Femur (tissue), 1 donor: ENCODE measurements at regions not wholly inside any gene's neighbourhood (a gene's known extent, or its start where the extent isn't known, plus 50 kb on each side); places are given as distances from the start of the nearest gene placed in this dataset.

Experiments used
- DNase-seq: peaks from one replicate; pipeline ENCODE4 v3.0.0-alpha.2; 2017

GRCh38 chr6:145468534-145468933 is 266.8 kb downstream of the EPM2A start:
- DNase-seq, result no peak

DNA sequence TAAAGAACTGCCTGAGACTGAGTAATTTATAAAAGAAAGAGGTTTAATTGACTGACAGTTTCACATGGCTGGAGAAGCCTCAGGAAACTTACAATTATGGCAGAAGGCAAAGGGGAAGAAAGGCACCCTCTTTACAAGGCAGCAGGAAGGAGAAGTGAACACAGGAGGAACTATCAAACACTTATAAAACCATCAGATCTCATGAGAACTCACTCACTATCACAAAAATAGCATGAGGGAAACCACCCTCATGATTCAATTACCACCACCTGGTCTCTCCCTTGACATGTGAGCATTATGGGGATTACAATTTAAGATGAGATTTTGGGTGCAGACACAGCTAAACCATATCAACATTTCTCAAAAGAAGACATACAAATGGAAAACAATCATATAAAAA is 266.3 kb downstream of the EPM2A start:
- DNase-seq, result no peak

DNA sequence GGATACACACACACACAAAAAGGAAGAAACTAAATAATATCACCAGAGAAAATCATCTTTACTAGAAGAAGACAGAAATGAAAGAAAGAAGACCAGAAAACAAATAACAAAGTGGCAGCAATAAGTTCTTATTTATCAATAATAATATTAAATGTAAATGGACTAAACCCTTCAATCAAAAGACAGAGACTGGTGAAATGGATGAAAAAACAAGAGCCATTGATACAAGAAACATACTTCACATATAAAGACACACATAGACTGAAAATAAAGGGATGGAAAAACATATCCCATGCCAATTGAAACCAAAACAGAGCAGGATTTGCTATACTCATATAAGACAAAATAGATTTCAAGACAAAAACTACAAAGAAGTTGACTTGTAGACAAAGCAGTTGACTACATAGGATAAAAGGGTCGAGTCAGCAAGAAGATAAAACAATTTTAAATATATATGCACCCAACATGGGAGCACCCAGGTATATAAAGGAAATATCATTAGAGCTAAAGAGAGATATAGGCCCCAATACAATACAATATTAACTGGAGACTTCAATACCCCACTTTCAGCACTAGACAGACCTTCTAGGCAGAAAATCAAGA is 259.4 kb downstream of the EPM2A start:
- DNase-seq, result no peak

GRCh38 chr6:145480024-145480423 is 255.3 kb downstream of the EPM2A start:
- DNase-seq, result no peak

- DNase-seq, result no peak
Measured at GRCh38 chr6:145483191-145483996, 251.9 kb downstream of the EPM2A start.

DNA sequence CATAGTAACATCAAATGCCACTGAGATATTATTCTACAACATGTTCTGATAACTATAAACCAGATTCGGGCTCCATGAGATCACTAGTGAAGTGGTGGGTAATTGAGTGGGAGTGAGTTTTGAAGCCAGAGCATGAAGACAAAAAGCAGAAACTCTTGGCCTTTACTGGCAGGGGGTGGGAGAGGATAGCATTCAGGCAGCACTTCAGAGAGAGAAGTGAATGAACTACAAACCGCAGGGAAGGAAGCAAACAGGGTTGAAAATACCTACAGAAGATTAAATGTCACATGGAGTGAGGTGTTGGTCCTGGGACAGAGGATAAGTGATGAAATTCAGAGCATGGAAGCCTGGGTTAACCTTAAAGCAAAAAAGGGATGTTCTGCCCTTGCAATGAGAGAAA is 250.0 kb downstream of the EPM2A start:
- DNase-seq, result no peak

- DNase-seq, result no peak
Measured at GRCh38 chr6:145486306-145486705, 249.0 kb downstream of the EPM2A start.

DNA sequence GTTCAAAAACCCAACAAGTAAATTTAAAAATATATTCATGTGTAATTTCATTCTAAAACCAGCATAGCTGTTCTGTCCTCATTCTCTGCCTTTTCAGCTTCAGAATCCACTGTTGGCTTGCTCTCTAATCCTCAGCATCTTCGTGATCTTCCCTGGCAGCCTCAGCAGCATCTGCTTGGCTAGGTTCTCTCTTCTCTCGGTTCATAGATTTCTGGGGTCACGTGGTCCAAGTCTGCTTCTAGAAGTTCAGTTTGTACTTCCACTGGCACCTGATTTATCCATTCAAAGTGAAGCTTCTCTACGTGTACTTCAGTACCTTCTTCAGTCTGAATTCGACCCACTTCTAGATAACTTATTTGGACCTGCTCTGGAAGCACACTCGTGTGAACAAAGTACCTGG is 245.7 kb downstream of the EPM2A start:
- DNase-seq, result no peak

- no peak for DNase-seq
Measured at GRCh38 chr6:145490068-145490467, 245.3 kb downstream of the EPM2A start.

DNA sequence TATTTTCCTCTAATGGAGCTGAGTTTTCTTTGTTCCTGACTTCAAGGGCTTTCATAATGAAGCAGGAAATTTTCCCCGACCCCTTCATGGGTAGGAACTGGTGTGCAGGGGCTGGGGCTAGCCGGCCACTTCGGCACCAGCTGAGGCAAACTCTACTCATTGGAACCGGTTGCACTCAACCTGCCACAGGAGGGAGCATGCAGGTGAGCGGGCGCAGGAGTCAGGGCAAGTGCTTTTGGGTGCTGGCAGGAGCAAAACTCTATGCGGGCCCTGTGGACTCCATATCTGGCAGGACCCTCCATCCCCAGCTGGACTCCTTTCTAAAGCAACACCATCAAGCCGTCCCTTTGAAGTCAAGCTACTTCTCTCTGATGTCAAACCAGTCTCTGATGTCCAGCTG is 244.2 kb downstream of the EPM2A start:
- DNase-seq, result no peak

GRCh38 chr6:145497006-145497405 is 238.3 kb downstream of the EPM2A start:
- DNase-seq, result no peak

GRCh38 chr6:145498425-145498824 is 236.9 kb downstream of the EPM2A start:
- DNase-seq, result no peak

DNA sequence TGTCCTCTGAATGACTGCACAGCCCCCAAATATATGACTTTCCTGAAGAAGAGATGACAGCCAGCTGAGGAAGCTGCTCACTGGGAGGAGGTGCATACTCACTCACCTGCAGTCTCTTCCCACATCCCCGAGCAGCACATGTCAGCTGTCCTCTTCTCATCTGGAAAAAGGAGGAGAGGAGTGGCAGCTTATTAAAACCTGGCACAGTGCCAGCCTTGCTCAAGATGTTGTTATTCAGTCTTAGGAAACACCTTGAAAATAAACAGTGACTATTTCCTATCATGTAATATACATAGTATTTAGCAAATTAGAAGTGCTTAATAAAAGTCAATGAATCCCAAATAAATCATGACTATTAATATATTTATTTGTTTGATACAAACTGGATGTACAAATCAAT is 232.9 kb downstream of the EPM2A start:
- no peak for DNase-seq

GRCh38 chr6:145506136-145506535 is 229.2 kb downstream of the EPM2A start:
- DNase-seq, result no peak

DNA sequence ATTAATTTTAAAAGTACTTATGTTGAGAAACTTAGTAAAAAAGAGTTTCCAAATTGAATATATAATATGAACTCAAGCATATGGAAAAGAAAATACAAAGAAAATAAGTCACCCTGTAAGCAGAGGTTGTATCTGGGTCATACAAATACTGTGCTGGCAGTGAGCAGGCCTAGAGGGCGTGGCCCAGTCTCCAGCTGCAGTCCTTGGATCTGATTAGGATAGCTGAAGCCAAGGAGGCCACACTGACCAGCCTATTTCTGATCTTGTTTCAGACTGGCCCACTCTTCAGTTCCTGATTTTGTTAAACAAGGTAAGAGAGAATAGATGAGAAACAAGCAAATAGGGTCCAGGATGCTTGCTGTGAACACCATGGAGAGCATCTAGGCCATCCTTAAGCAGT is 228.8 kb downstream of the EPM2A start:
- no peak for DNase-seq

- no peak for DNase-seq
Measured at GRCh38 chr6:145507239-145507638, 228.1 kb downstream of the EPM2A start.

DNA sequence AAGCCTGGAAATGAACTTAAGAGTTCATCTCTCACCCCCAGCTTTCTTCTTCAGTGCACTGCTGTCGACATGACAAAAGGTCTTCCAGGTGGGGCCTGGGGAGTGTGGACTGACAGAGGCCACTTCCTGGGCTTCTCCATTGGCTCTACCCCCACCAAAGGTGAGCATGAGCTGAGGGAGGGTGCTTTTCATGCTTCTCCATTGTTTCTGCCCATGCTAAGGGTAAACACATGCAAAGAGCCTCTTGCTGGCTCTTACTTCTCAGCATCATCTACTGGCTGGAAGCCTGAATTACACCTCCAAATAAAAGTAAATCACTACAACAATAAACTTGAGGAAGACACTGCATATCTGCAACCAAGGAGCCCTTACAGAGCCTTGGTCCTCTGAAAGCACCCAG is 227.2 kb downstream of the EPM2A start:
- DNase-seq, result no peak

GRCh38 chr6:145517492-145517891 is 217.8 kb downstream of the EPM2A start:
- DNase-seq, result no peak

- DNase-seq, result no peak
Measured at GRCh38 chr6:145525038-145525437, 210.3 kb downstream of the EPM2A start.

DNA sequence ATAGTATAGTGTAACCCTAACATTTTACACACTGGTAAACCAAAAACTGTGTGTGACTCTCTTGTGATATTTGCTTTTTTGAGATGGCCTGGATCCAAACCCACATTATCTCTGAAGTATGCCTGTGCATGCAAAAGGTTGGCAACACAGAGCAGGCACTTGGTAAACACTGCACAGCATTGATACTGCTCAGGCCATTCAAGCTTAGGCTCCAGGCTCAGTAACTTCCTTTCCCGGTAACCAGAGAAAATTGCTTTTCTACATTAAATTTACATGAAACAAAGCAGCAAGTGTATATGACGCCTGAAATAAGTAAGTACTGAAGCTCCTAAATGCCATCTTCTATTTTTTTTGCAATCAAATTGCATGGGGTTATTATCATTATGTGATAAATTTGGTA is 205.7 kb downstream of the EPM2A start:
- no peak for DNase-seq

- DNase-seq, result no peak
Measured at GRCh38 chr6:145530454-145530853, 204.9 kb downstream of the EPM2A start.

DNA sequence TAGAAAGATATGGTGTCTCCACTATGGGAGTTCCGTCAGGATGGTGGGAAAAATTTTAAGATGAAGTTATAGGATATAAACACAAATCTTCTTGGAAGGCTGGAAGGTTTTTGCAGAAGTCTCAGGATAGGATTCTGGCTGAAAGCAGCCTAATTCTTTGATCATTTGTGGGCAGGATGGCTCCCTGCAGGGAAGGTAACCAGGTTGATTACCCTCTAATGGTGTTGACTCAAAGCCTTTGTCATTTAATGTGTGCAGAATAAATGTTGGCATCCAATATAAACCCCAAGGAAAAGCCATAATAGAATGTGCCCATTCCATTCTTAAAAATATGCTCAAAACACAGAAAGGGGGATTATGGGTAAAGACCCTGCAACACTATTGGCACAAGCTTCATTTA is 204.3 kb downstream of the EPM2A start:
- DNase-seq, result no peak

GRCh38 chr6:145531822-145532221 is 203.5 kb downstream of the EPM2A start:
- no peak for DNase-seq

DNA sequence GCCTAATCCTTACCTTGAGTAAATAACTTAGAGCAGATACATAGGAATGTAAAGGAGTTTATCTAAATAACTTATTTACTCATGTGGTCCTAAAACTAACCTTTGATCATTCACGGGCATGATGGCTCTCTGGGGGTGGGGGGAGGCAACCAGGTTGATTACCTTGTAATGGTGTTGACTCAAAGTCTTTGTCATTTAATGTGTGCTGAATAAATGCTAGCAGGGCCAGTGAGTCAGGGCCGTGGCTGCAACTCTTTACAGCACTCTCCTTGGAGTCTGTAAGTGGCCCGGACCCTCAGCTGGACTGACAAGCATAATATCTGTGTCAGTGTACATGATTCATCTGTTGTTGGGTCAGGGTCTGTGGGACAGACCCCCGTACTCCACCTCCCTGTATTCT is 203.0 kb downstream of the EPM2A start:
- DNase-seq, result no peak

GRCh38 chr6:145534989-145535388 is 200.3 kb downstream of the EPM2A start:
- DNase-seq, result no peak
